Suprapubic skin (tissue), 3 donors: ENCODE measurements at regions not wholly inside any gene's neighbourhood (a gene's known extent, or its start where the extent isn't known, plus 50 kb on each side); places are given as distances from the start of the nearest gene placed in this dataset.

Source experiments
- POLR2A ChIP-seq, 2 donors: fragments of 450-650 bp; IDR thresholded peaks; one replicate each; pipeline ENCODE4 v1.6.1; 2017; ENCODE audit warnings: antibody characterized with exemption in 2 of 2, mild to moderate bottlenecking in 2 of 2, moderate library complexity in 2 of 2
- TF ChIP-seq, protein P1 (sequence below), 2 donors: fragments of 200-600 bp in 1 of 2; fragments of 450-650 bp in 1 of 2; sonication (generic) in 1 of 2; IDR thresholded peaks; one replicate each; pipeline ENCODE4 v1.5.1; 2016 to 2019; ENCODE audit warnings: antibody characterized with exemption in 2 of 2, mild to moderate bottlenecking in 1 of 2, moderate library complexity in 1 of 2

GRCh38 chr2:228767196-228767595 lies 503.9 kb downstream of the PID1 start:
- TF ChIP-seq, protein P1, sequence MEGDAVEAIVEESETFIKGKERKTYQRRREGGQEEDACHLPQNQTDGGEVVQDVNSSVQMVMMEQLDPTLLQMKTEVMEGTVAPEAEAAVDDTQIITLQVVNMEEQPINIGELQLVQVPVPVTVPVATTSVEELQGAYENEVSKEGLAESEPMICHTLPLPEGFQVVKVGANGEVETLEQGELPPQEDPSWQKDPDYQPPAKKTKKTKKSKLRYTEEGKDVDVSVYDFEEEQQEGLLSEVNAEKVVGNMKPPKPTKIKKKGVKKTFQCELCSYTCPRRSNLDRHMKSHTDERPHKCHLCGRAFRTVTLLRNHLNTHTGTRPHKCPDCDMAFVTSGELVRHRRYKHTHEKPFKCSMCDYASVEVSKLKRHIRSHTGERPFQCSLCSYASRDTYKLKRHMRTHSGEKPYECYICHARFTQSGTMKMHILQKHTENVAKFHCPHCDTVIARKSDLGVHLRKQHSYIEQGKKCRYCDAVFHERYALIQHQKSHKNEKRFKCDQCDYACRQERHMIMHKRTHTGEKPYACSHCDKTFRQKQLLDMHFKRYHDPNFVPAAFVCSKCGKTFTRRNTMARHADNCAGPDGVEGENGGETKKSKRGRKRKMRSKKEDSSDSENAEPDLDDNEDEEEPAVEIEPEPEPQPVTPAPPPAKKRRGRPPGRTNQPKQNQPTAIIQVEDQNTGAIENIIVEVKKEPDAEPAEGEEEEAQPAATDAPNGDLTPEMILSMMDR (IDR thresholded peaks at IDR 0.05), result no peak
- TF ChIP-seq POLR2A (IDR thresholded peaks at IDR 0.05), result no peak
